HG02938 (cell line): ENCODE measurements at regions not wholly inside any gene's neighbourhood (a gene's known extent, or its start where the extent isn't known, plus 50 kb on each side); places are given as distances from the start of the nearest gene placed in this dataset.
"Not testable (repeated sequence)": the region's sequence is repeated elsewhere in the genome, so short reads cannot be mapped to it uniquely, and the experiment has no call there.

Experiments used
- ATAC-seq: cut with Tn5 transposase; IDR thresholded peaks from one replicate; pipeline ENCODE4 v1.9.1; 2021; ENCODE audit warnings: mild to moderate bottlenecking, moderate library complexity; ENCODE audit not compliant: unreplicated experiment

DNA sequence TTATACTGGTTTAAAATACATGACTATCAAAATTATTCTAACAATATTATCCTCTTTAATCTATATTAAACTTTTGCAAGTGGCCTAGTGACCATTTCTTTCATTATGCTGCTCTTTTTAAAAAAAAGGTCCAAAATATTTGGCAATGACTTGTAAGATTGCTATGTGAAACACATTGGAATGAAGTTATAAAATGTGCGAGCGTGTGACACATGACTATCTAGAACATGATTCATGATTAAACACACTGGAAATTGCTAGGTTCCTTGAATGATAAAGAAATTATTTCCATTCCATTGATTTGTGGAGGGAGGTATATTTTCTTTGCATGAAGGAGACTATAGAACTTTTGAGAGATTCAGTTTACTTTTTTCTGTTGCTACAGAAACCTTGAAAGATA, 739.1 kb downstream of the DIAPH3 start:
- ATAC-seq: no peak

GRCh38 chr13:59425211-59425741, 738.5 kb downstream of the DIAPH3 start:
- ATAC-seq: no peak

DNA sequence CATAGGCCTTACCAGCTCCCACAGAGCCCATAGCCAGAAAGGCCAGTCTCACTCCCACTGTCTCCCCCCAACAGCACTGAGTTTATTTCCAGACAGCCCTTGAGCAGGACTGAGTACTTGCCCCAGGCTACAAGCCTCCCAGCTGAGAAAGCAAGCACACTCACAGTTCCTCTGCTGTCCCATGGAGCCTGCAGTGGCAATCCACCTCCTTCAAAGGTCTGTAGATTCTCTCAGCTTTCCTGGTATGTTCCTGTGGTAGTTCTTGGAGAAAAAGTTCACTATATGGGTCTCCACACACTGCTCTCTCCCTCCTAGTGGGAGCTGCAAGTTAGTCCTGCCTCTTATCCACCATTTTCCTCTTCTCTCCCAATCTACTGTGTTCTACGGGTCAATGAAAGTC, 728.7 kb downstream of the DIAPH3 start:
- ATAC-seq: no peak

- ATAC-seq: no peak
Measured at GRCh38 chr13:59437544-59438301, 726.0 kb downstream of the DIAPH3 start.

GRCh38 chr13:59439776-59440428, 723.8 kb downstream of the DIAPH3 start:
- no peak for ATAC-seq

DNA sequence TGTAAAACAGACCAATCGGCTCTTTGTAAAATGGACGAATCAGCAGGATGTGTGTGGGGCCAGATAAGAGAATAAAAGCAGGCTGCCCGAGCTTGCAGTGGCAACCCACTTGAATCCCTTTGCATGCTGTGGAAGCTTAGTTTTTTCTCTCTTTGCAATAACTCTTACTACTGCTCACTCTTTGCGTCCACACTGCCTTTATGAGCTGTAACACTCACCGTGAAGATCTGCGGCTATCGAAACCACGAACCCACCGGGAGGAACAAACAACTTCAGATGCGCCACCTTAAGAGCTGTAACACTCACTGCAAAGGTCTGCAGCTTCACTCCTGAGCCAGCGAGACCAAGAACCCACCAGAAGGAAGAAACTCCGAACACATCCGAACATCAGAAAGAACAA, 722.7 kb downstream of the DIAPH3 start:
- ATAC-seq: not testable (repeated sequence)

- ATAC-seq: no peak
Measured at GRCh38 chr13:59441596-59442280, 722.0 kb downstream of the DIAPH3 start.

- no peak for ATAC-seq
Measured at GRCh38 chr13:59442461-59442860, 721.3 kb downstream of the DIAPH3 start.

GRCh38 chr13:59442944-59443486, 720.7 kb downstream of the DIAPH3 start:
- no peak for ATAC-seq

GRCh38 chr13:59444210-59444857, 719.4 kb downstream of the DIAPH3 start:
- no peak for ATAC-seq

GRCh38 chr13:59445812-59446211, 717.9 kb downstream of the DIAPH3 start:
- no peak for ATAC-seq

DNA sequence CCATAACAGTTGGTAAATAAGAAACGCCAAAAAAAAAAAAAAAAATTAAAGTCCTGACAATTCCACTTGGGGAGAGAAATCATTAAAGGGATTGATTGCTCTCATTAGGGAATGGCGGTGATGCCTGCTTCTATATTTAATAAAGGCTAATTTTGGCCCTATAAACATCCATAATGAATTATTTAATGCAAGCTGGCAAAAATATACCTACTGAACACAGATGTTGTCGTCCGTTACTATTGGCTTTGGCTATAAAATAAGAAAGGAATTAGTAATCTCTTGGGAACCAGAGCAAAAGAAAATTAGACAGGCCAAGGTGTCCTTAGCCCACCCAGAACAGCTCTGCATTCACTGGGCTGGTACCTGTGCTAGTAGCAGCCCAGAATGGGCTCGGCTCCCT, 717.3 kb downstream of the DIAPH3 start:
- ATAC-seq: no peak

- ATAC-seq: no peak
Measured at GRCh38 chr13:59447031-59447430, 716.7 kb downstream of the DIAPH3 start.

DNA sequence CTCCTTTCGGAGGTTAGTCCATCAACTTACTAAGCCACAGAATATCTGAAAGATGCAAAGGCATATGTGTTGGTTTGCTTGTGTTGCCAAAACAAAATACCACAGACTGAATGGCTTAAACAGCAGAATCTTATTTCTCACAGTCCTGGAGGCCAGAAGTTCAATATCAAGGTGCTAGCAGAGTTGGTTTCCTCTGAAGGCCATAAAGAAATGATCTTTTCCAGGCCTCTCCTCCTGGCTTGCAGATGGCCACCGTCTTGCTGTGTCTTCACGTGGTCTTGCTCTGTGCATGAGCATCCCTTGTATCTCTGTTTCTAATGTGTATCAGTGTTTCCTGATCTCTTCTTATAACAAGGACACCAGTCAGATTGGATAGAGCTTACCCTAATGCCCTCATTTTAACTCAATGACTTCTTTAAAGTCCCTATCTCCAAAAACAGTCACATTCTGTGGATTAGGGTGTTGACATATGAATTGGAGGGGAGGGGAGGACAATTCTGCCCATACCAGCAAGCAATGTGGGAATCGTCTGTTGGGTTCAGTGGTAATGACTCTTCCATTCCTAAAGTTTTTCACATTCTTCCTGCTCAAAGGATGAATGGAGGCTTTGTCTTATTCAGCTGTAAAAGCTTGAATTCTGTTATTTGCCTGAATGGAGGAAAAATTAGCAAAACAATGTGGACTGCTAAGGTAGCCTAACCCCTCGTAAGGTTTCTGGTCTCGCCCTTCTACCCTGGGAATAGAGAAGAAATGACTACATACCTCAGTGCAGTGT, 715.7 kb downstream of the DIAPH3 start:
- no peak for ATAC-seq

GRCh38 chr13:59449750-59450149, 714.0 kb downstream of the DIAPH3 start:
- ATAC-seq: no peak

DNA sequence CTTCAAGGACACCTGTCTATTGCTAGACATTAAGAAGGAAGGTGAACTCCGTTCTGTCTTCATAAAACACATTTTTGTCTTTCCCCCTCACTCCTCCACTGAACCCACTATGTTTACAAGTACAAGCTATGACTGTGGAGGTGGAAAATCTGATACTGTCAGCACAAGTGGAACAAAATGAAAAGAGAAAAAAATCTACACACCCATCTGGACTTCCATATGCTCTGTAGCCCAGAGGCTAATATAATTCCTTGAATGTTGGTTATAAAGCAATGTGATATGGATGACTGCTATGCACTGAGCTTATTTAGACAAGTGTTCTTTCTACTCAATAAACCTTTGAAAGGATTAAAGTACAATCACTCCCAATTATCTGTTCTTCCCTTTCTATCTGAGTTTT, 713.5 kb downstream of the DIAPH3 start:
- ATAC-seq: no peak

- ATAC-seq: no peak
Measured at GRCh38 chr13:59451236-59451635, 712.5 kb downstream of the DIAPH3 start.

DNA sequence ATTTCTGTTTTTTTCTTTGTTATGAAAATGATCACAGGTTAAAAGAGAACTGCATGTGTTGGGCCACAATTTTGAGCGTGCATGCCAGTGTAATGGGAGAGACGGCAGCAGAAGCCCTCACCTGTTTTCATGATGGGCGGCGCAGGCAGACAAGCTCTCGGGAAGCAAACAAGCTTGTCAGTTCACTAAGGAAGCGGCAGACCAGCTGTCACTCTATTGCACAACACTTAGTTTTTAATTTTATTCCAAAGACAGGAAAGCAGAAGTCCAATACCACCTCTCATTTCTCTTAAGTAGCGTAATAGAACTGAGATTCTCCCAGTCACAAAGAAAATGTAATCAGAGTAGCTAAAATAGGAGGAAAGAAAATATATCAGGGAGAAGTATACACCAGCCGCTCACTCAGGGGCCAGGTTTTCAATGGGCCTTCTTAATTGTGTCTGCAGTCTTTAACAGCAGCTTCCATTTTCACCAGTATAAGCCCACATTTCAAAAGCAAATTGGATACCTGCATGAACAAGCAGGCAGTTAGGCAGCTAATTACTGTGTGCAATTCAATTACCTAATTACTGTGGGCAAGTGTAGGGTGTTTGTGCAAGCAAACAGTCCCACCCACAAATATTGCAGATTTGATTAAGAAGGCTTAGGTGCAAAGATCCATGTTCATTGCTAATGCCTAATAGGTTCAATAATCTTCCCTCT, 711.4 kb downstream of the DIAPH3 start:
- no peak for ATAC-seq

- no peak for ATAC-seq
Measured at GRCh38 chr13:59458908-59459579, 704.7 kb downstream of the DIAPH3 start.
